K562 (cell line): ENCODE measurements at regions not wholly inside any gene's neighbourhood (a gene's known extent, or its start where the extent isn't known, plus 50 kb on each side); places are given as distances from the start of the nearest gene placed in this dataset.

Experiments used
- ATAC-seq: fragments of 200-7000 bp; cut with Tn5 transposase; 3 replicates; pipeline ENCODE4 v1.9.1; 2020; ENCODE audit warnings: moderate library complexity
- BruUV-seq: library from RNA; stranded (reverse); fragments of 400-500 nt; replicated peaks from 2 replicates; lab custom pipeline; 2021; lab: Mats Ljungman, UMichigan
- CTCF ChIA-PET: fragments of 300-600 bp; formaldehyde crosslinking; extraction: SDS; loops from one replicate; lab custom pipeline; 2021; ENCODE audit warnings: low intra/inter-chr PET ratio; lab: Yijun Ruan, JAX
- POLR2A ChIA-PET: fragments of 300-600, 350-650 bp; sonication (Branson Sonifier 250); formaldehyde crosslinking; extraction: SDS; loops from one replicate; lab custom pipeline; 2021; ENCODE audit warnings: antibody characterized with exemption, inconsistent platforms; lab: Yijun Ruan, JAX
- DNase-seq, 4 experiments: peaks; one replicate each; pipeline versions ENCODE4 v3.0.0 to v3.0.0-alpha.2; 2011 to 2018; ENCODE audit warnings: low spot score in 3 of 4, mixed read lengths in 3 of 4; ENCODE audit errors: extremely low read depth in 1 of 4
- FAIRE-seq: peaks from 2 replicates; lab custom pipeline; 2011; peaks lifted over from hg19 to GRCh38; lab: Jason Lieb, UNC
- H2AFZ ChIP-seq: 2 replicates; pipeline ENCODE4 v1.6.0; 2011; ENCODE audit warnings: low read depth, low read length, control low read depth, inconsistent platforms
- H3K27ac ChIP-seq: fragments of 200-600 bp; 3 replicates; pipeline ENCODE4 v1.8.0; 2011; ENCODE audit warnings: low read depth, mild to moderate bottlenecking, control low read depth, inconsistent platforms, low read length, moderate library complexity, mixed read lengths; ENCODE audit errors: extremely low read depth
- H3K27me3 ChIP-seq, 2 experiments: fragments of 300-600 bp in 1 of 2; 2 replicates in 1 of 2; 3 replicates in 1 of 2; pipeline versions ENCODE4 v1.6.0 to v1.8.0; 2011; ENCODE audit warnings: inconsistent platforms in 2 of 2, low read length in 2 of 2, mild to moderate bottlenecking in 1 of 2, mixed read lengths in 1 of 2, moderate library complexity in 1 of 2; ENCODE audit not compliant: control insufficient read depth in 2 of 2, insufficient read depth in 2 of 2
- H3K36me3 ChIP-seq: fragments of 300-600 bp; 3 replicates; pipeline ENCODE4 v1.8.0; 2011; ENCODE audit warnings: mild to moderate bottlenecking, low read length, inconsistent platforms; ENCODE audit not compliant: control insufficient read depth, insufficient read depth
- H3K4me1 ChIP-seq, 2 experiments: fragments of 200-600 bp in 1 of 2; replicated peaks in 1 of 2; 2 replicates in 1 of 2; 3 replicates in 1 of 2; pipeline versions ENCODE4 v1.5.1 to v1.8.0; 2011; ENCODE audit warnings: inconsistent platforms in 2 of 2, low read length in 2 of 2, mild to moderate bottlenecking in 1 of 2, mixed read lengths in 1 of 2, moderate library complexity in 1 of 2; ENCODE audit not compliant: control insufficient read depth in 2 of 2, insufficient read depth in 2 of 2
- H3K4me2 ChIP-seq: 2 replicates; pipeline ENCODE4 v1.6.1; 2011; ENCODE audit warnings: low read length, control low read depth, inconsistent platforms, mixed read lengths; ENCODE audit not compliant: insufficient read depth
- H3K4me3 ChIP-seq: fragments of 200-600 bp; sonication (generic), shearing (Covaris generic); 2 replicates; pipeline ENCODE4 v1.5.1; 2016; ENCODE audit warnings: control low read depth, inconsistent platforms
- H3K79me2 ChIP-seq: fragments of 200-600 bp; 3 replicates; pipeline ENCODE4 v1.8.0; 2011; ENCODE audit warnings: low read length, inconsistent platforms; ENCODE audit not compliant: control insufficient read depth, insufficient read depth
- H3K9ac ChIP-seq, 2 experiments: 2 replicates each; pipeline versions ENCODE4 v1.6.0 to v1.6.1; 2011; ENCODE audit warnings: low read depth in 2 of 2, low read length in 2 of 2, control low read depth in 1 of 2, inconsistent platforms in 1 of 2, mild to moderate bottlenecking in 1 of 2, mixed read lengths in 1 of 2; ENCODE audit not compliant: insufficient read depth in 1 of 2
- H3K9me1 ChIP-seq: one replicate; pipeline ENCODE4 v1.6.0; 2011; ENCODE audit warnings: inconsistent platforms, mild to moderate bottlenecking, low read length, moderate library complexity; ENCODE audit not compliant: control insufficient read depth, insufficient read depth
- H3K9me3 ChIP-seq: replicated peaks from 2 replicates; pipeline ENCODE4 v1.5.1; 2011; ENCODE audit warnings: low read depth, low read length, inconsistent platforms; ENCODE audit not compliant: control insufficient read depth, insufficient read depth
- H4K20me1 ChIP-seq: replicated peaks from 2 replicates; pipeline ENCODE4 v1.6.1; 2011; ENCODE audit warnings: low read length, inconsistent platforms, mixed read lengths; ENCODE audit not compliant: control insufficient read depth, insufficient read depth
- ARHGAP35 ChIP-seq: fragments of 450-650 bp; IDR thresholded peaks from 2 replicates; pipeline ENCODE4 v1.6.1; 2018; ENCODE audit not compliant: partially characterized antibody
- ATF2 ChIP-seq: sonication (generic); formaldehyde crosslinking; IDR thresholded peaks from 2 replicates; pipeline ENCODE4 v1.8.1; 2022; ENCODE audit warnings: missing genetic modification reagents
- CXXC5 ChIP-seq: fragments of 250-450 bp; sonication (Bioruptor Pico); IDR thresholded peaks from 2 replicates; pipeline ENCODE4 v1.8.0; 2022; ENCODE audit warnings: inconsistent platforms, mild to moderate bottlenecking, moderate library complexity
- DDX20 ChIP-seq: fragments of 450-650 bp; IDR thresholded peaks from 2 replicates; pipeline ENCODE4 v1.6.1; 2016; ENCODE audit warnings: missing genetic modification characterization, low read depth, mild to moderate bottlenecking, missing compliant biosample characterization, moderate library complexity
- LARP7 ChIP-seq: fragments of 450-650 bp; IDR thresholded peaks from 2 replicates; pipeline ENCODE4 v1.6.1; 2016
- PHTF2 ChIP-seq: fragments of 250-450 bp; sonication (Bioruptor Pico); IDR thresholded peaks from 2 replicates; pipeline ENCODE4 v1.5.0; 2021; ENCODE audit warnings: mild to moderate bottlenecking
- POLR2AphosphoS2 ChIP-seq: IDR thresholded peaks from 2 replicates; pipeline ENCODE4 v1.6.1; 2012; ENCODE audit warnings: low read length, improper control_type of control experiment
- SMARCC2 ChIP-seq: fragments of 450-650 bp; IDR thresholded peaks from 2 replicates; pipeline ENCODE4 v1.6.1; 2017; ENCODE audit warnings: antibody characterized with exemption, moderate library complexity, mild to moderate bottlenecking, low read depth
- SMC3 ChIP-seq: conservative IDR thresholded peaks from 2 replicates; pipeline ENCODE4 v1.6.1; 2011; ENCODE audit warnings: low read depth, low read length, improper control_type of control experiment; ENCODE audit not compliant: insufficient read depth
- SNIP1 ChIP-seq: fragments of 450-650 bp; IDR thresholded peaks from 2 replicates; pipeline ENCODE4 v1.7.1; 2017; ENCODE audit warnings: low read depth, mild to moderate bottlenecking
- SRSF3 ChIP-seq: fragments of 200-400 bp; formaldehyde crosslinking; IDR thresholded peaks from 2 replicates; pipeline ENCODE4 v1.6.1; 2016; ENCODE audit warnings: mild to moderate bottlenecking, low read length, moderate library complexity; ENCODE audit not compliant: insufficient read depth
- VEZF1 ChIP-seq: fragments of 200-800 bp; sonication (Bioruptor generic); IDR thresholded peaks from 2 replicates; pipeline ENCODE4 v1.6.1; 2017; ENCODE audit warnings: missing genetic modification characterization, missing compliant biosample characterization
- ZNF449 ChIP-seq: fragments of 250-450 bp; sonication (Bioruptor Pico); IDR thresholded peaks from 2 replicates; pipeline ENCODE4 v1.8.0; 2022; ENCODE audit warnings: moderate library complexity, mild to moderate bottlenecking, inconsistent platforms
- ZNF551 ChIP-seq: fragments of 250-450 bp; sonication (Bioruptor Pico); IDR thresholded peaks from 2 replicates; pipeline ENCODE4 v1.5.0; 2021; ENCODE audit warnings: mild to moderate bottlenecking, moderate library complexity
- whole genome bisulfite sequencing: fragments of 100-300 bp; shearing (Covaris generic); methylation state at CpG from one replicate; pipeline ENCODE4 v1.1.6; 2016; ENCODE audit warnings: low coverage, mixed read lengths; ENCODE audit not compliant: insufficient coverage; ENCODE audit errors: missing lambda C conversion rate; 5-methylcytosine and 5-hydroxymethylcytosine counted together
- in situ Hi-C: fragments of 300-500 bp; cut with MboI; formaldehyde crosslinking; loops from 4 replicates; pipeline ENCODE4 v1.15.0; 2018; ENCODE audit warnings: inconsistent platforms, mixed read lengths
- intact Hi-C: fragments of 100-400 bp; cut with micrococcal nuclease; formaldehyde crosslinking; loops from 2 replicates; pipeline ENCODE4 v1.14.2; 2022
- TF ChIP-seq, protein P1 (sequence below), 2 experiments: fragments of 450-650 bp in 1 of 2; IDR thresholded peaks; 2 replicates each; pipeline ENCODE4 v1.6.1; 2011 to 2017; ENCODE audit warnings: low read depth in 2 of 2, antibody characterized with exemption in 1 of 2, borderline replicate concordance in 1 of 2, low read length in 1 of 2, mild to moderate bottlenecking in 1 of 2, mixed read lengths in 1 of 2; ENCODE audit not compliant: control insufficient read depth in 1 of 2

- H3K4me2 ChIP-seq: no peak overlapping the region
- in situ Hi-C loops (no loop called here), intact Hi-C loops (no loop called here)
- ATAC-seq (no peak), DNase-seq (no peak), FAIRE-seq (no peak)
- H3K27ac ChIP-seq: no peak overlapping the region
- H3K27me3 ChIP-seq: no peaks in the 10 kb centered on the region
- H3K36me3 ChIP-seq: no peaks in the 10 kb centered on the region
- CTCF ChIA-PET: no interaction called here
- H3K9me3 ChIP-seq: no peaks in the 10 kb centered on the region
- WGBS: 11% methylated on average over 2 of the region's 2 CpGs
- no peak overlapping the region for H2AFZ ChIP-seq
- H3K9me1 ChIP-seq: no peaks in the 10 kb centered on the region
- H3K79me2 ChIP-seq: no peaks in the 10 kb centered on the region
- no peaks in the 10 kb centered on the region for H3K4me1 ChIP-seq
- TF ChIP-seq SMC3 (no peak), SRSF3 (no peak), VEZF1 (CRISPR knock-in tag) (no peak), ARHGAP35 (no peak), POLR2AphosphoS2 (no peak), ZNF449 (CRISPR knock-in tag) (no peak), SMARCC2 (no peak), PHTF2 (CRISPR knock-in tag) (no peak), ZNF551 (CRISPR knock-in tag) (no peak), ATF2 (CRISPR knock-in tag) (no peak), LARP7 (no peak), DDX20 (no peak), CXXC5 (CRISPR knock-in tag) (no peak), SNIP1 (no peak)
- TF ChIP-seq, protein P1, sequence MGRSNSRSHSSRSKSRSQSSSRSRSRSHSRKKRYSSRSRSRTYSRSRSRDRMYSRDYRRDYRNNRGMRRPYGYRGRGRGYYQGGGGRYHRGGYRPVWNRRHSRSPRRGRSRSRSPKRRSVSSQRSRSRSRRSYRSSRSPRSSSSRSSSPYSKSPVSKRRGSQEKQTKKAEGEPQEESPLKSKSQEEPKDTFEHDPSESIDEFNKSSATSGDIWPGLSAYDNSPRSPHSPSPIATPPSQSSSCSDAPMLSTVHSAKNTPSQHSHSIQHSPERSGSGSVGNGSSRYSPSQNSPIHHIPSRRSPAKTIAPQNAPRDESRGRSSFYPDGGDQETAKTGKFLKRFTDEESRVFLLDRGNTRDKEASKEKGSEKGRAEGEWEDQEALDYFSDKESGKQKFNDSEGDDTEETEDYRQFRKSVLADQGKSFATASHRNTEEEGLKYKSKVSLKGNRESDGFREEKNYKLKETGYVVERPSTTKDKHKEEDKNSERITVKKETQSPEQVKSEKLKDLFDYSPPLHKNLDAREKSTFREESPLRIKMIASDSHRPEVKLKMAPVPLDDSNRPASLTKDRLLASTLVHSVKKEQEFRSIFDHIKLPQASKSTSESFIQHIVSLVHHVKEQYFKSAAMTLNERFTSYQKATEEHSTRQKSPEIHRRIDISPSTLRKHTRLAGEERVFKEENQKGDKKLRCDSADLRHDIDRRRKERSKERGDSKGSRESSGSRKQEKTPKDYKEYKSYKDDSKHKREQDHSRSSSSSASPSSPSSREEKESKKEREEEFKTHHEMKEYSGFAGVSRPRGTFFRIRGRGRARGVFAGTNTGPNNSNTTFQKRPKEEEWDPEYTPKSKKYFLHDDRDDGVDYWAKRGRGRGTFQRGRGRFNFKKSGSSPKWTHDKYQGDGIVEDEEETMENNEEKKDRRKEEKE (IDR thresholded peaks at IDR 0.05; ENCODE audit: borderline replicate concordance in 1 of 2, control insufficient read depth in 1 of 2, low read depth in 2 of 2, low read length in 1 of 2): no peak
- no peak overlapping the region for H3K9ac ChIP-seq
- BruUV-seq: no TSS peak
- POLR2A ChIA-PET: no interaction called here
- no peaks in the 10 kb centered on the region for H4K20me1 ChIP-seq
- no peak overlapping the region for H3K4me3 ChIP-seq
These were observed 195.0 kb upstream of the FOXG1 start for GRCh38 chr14:28571636-28572035.
